ENCODE measurements at regions not wholly inside any gene's neighbourhood (a gene's known extent, or its start where the extent isn't known, plus 50 kb on each side); places are given as distances from the start of the nearest gene placed in this dataset.

DNA sequence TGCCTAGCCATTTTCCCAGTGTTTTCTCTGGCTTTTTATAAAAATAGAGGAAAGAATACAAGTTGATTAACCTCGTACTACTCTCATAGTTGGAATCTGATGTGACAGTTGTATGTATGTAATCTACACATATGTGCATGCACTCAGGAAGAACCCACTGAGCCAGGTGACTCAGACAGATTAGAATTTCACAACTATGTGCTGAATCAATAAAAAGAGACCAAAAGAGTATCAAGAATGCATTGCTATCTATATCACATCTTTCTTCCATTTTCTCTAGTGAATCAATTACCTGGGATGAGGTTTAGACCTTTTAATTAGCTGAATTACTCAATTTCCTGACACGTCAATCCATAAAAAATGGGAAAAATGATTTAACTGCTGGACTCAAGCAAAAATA is 319.3 kb upstream of the ATP10A start:
- no peak for DNase-seq (ENCODE audit: low spot score)

DNA sequence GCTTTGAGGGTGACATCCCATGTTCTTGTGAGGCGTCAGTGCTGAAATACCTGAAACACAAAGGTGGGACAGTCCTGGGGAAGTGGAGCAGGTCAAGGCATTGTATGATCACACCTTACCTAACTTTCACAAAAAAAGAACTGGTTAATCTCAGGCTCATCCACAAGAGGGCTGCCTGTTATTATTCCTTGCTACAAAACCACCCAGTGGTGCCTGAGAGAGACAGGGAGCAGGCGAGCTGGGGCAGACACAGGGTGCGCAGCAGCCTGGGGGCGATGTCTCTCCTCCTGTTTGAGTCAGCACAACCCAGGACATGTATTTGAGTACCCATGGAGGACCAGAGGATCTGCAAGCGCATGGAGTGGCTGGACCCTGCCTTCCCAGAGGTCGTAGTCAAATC is 316.8 kb upstream of the ATP10A start:
- DNase-seq (ENCODE audit: low spot score) = no peak

DNA sequence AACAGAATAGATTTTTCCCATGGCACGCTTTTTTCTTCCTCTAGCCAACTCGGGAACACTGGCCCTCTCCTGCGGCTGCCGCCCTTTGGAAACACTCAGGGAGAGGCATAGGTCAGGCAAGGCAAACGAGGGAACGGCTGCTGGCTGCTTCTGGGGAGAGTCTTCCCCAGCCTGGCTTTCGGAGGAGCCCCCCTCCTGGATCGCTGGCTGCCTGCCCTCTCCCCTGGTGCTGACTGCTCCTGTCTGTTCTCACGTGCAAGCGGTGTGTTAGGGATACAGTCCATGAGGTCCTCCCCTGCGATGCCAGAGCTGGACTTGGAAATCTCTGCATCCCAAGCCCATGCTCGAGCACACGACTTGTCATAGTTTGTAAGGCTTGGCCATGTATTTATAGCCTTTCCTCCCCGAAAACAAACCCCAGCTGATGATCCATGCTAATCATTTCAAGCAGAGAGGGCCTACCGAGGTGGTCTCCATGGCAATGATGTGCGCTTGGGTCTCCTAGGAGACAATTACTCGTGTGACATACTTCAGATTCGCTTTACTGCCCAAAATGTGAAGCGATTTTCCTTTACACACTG is 315.6 kb upstream of the ATP10A start:
- DNase-seq (ENCODE audit: low spot score) = no peak

DNA sequence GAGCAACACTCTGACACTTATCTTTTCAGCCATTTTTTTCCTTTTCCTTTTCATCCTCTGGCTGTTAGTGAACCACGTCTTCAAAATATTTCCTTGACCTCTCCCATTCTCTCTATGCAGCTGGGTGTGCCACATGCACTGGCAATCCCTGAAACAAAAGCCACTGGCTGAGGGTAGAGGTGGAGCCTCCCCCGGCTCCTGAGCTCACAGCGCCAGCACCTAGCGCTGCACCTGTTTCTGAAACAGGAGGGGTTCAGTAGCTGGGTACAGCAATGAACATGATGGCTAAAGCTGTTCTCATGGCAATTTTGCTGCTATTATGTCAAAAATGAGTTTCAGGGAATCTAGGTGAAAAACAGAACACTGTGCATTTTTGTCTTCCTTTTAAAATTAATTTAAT is 314.7 kb upstream of the ATP10A start:
- DNase-seq (ENCODE audit: low spot score) = no peak

DNA sequence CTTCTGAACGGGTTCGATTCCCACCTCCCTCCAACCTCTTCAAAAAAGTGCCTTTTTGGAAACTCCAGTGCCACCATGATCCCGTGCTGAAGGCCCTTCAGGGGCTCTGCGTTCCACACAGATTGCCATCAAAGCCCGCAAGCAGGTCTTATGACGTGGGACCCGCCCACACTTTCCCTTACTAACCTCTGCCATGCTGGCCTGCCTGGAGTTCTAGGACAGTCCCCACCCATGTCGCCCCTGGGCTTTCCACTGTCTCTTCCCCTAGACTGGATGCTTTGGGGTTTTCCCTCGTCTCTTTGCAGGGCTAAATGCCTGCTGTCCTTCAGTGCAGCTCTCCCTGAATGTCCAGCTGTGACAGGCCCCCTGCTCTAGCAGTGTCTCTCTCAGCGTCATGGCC is 313.7 kb upstream of the ATP10A start:
- DNase-seq (ENCODE audit: low spot score) = no peak

DNA sequence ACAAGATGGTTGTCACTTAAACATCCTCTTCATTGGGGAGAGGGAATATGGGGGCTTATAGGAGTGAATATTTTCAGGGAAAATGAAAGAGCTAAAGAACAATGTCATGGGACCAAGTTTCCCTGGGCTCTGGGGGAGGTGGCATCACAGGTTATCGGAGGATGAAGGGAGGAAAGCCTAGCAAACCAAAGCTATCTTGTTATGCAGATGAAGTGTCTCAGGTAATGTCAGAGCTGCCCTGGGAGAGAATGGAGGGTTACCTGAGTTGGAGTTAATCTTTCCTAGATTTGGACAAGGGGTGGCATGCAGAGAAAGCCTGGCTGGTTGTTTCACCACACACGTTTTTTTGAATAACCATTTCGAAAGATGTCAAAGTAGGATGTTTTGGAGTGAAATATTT is 308.1 kb upstream of the ATP10A start:
- DNase-seq (ENCODE audit: low spot score) = no peak

DNA sequence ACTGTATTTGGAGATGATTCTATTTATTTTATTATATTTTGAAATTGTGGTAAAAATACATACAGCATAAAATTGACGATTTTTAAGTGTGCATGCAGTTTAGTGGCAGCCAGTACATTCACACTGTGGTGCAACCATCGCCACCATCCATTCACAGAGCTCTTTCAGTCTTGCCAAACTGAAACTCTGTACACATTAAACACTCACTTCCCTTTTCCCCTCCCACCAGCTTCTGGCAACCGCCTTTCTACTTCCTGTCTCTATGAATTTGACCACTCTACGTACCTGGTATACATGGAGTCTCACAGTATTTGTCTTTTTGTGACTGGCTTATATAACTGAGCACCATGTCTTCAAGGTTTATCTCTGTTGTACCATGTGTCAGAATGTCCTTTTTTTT is 303.3 kb upstream of the ATP10A start:
- no peak for DNase-seq (ENCODE audit: low spot score)

DNA sequence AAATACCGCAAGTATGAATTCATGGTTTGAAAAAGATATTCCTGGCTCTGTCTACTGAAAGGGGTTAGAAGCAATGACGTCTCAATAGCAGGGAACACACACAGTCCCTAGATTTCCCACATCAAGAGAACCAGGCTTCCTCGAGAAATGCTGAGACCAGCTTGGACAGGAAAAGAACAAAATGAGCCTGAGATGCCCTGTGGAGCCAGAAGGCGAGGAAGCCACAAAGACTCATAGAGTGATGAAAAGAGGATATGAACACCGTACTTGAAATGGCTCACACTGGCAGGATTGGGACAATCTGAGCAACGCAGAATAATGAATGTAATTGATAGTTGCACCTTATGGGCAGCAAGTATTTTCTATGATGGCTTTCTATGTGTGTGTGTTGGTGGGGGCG is 302.4 kb upstream of the ATP10A start:
- no peak for DNase-seq (ENCODE audit: low spot score)

DNA sequence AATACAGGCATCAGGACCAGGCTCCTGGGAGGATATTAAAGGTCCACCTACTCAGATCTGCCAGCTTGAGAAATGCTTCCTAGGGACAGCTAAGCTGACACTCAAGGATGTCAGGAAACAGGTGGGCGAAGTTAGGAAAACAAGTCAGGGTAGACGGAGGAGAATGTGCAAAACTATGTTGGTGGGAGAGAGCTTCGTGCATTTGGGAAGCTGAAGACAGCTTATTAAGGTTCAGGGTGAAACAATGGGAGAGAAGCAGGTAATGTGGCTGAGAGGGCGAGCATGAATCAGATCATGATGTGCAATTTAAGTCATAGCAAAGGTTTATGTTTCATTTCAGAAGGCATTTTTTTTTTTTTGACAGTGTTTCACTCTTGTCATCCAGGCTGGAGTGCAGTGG is 297.2 kb upstream of the ATP10A start:
- DNase-seq (ENCODE audit: low spot score) = no peak

DNA sequence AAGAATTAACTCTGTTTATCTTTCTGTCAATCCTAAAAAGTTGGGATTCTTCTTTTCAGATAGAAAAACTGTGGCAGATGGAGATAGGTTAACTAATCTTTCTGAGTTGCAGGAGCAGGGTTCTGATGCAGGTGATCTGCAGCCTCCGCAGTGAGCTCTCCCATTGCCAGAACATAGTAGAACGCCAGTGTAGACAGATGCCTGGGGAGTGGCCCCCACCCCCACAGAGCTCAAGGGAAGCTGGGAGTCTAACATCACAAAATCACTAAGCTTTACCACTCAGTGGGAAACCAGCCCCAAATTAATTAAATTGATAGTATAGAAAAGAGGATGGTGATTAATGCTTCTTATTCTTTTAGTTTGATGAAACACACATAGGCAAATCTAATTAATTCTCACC is 295.0 kb upstream of the ATP10A start:
- no peak for DNase-seq (ENCODE audit: low spot score)

DNA sequence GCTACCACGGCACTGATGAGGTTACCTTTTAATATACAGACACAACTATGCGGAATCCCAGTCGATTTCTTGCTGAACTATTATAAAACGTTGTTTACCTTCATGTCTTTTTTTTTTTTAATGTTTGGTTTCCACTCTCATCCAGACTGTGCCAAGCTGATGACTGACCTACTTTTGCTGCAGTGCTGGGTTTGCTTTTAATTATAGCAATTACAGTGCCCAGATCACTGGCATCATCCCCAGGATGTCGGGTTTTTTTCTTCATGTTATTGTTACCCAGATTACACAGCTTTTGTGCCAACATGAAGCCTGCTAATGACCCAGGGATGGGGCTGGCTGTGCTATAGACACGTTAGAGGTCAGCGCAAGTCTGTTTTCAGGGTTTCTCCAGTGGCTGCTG is 294.0 kb upstream of the ATP10A start:
- no peak for DNase-seq (ENCODE audit: low spot score)

DNA sequence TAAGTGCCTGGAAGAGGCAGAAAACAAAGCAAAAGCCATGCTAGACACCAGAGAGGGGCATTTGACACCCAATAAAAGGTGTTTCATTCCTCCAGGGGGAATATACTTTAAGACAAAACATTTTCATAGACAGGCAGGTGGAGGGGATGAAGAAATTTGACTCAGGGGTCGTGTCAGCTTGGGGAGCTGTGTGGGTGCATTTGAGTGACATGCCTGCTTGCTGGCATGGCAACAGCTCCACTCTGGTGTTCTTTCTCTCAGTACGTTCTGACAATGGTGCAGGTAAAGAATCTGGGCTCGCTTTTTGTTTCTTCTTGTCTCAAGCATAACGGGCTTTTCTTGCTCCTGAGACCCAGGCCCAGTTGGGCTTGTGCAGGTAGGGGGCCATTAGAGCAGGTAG is 292.9 kb upstream of the ATP10A start:
- no peak for DNase-seq (ENCODE audit: low spot score)

DNA sequence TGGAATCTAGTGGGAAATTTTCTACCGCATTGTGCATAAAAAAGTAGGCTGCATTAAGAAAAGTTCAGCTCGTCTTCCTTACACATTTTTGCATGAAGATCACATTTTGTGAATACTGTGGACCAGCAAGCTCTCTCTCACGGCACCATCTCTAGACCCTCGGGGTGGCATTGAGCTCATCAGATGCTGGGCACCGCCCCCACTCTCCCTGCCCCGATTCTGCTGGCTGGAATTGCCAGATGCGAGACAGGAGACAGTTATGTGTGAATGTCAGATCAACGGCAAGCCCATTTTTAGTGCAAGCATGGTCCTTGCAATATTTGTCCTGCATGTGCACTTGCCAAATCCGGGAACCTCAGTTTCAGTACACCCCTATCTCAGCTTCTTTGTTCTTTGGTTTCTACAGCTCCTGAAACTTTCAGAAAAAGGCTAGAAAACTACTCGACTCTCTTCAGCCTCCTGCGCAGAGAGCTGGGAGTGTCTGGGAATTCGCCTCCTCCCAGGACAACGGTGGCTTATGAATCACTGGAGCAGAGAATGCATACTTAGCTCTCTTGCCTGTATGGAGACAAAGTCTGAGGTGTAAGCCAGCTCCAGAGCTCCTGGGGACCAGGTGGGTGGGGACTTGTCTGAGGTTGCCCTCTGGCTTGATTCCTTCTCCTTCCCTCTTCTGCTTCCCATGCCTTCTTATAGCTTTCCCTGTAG is 285.2 kb upstream of the ATP10A start:
- DNase-seq (ENCODE audit: low spot score) = no peak

DNA sequence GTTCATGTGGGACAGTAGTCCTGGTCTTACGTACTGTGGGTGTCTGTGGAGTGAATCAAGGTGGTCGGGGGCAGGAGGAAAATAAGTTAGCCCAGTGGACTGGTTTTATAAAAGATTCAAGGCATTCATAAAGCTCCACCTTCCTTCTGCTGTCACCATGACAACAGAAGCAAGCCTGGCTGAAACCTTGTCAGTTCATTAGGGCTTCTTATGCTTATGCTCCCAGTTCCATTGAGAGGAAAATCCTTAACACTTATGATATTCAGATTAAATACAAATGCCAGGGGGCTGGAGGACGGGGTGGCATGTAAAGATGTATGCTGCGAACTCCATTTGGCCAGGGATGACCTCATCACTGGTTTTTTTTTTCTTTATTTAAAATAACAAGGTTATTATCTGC is 283.1 kb upstream of the ATP10A start:
- no peak for DNase-seq (ENCODE audit: low spot score)

DNA sequence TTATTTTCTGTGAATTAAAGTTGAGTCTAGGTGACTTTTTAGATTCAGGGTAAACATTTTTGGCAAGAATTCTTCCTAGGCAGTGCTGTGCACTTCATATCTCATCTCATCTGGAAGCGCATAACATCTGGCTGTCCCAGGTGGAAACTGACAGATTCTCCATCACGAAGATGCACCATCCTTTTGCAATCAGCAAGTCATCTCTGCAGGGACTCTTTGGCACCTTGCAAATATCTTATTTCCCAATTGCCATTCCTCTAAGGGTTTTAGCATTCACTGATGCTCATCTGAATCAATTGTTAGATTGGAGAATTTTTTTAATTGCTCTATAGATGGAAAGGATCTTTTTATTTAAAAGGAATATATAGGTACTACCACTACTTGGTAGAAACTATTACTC is 282.7 kb upstream of the ATP10A start:
- DNase-seq (ENCODE audit: low spot score) = no peak

DNA sequence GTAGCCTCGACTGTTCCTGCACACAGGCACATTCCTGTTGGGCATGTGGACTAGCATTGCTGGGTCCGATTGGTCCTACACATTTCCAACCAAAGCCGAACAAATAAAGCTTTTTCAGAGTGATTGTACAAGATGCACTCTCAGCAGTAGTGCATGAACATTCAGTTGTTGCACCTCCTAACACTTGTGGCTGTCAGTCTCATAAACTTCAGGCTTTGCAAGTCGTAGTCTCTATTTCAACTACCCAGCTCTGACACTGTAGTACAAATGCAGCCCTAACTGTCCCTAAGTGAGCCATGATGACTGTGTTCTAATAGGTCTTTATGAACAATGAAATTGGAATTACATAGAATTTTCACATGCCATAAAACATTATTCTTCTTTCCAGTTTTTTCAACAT is 281.7 kb upstream of the ATP10A start:
- no peak for DNase-seq (ENCODE audit: low spot score)

DNA sequence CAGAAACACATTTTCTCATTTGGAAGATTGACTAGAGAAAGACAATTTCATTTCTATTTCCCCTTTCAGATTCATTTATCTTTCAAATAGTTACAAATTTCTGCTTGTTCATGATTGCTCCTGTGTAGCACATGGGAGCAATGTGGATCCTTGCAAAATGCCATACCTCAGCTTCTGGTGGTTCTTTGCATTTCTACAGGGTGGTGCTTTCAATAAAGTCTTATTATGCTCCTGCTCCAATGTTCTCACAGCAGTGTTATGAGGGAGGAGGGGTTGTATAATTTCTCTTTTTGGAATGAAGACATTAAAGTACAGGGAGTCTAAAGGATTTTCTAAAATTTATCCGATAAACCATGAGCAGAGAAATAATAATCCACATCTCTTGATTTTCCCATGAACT is 280.1 kb upstream of the ATP10A start:
- DNase-seq (ENCODE audit: low spot score) = no peak

DNA sequence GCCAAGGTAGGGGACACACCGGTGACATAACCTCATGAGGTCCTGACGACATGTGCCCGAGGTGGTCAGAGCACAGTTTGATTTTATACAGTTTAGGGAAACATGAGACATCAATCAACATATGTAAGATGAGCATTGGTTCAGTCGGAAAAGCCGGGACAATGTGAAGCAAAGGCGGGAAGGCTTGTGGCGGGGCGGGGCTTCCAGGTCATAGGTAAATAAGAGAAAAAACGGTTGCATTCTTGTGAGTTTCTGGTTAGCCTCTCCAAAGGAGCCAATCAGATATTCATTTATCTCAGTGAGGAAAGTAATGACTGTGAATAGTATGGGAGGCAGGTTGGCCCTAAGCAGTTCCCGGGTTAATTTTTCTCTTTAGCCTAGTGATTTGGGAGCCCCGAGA is 271.7 kb upstream of the ATP10A start:
- no peak for DNase-seq (ENCODE audit: low spot score)

DNA sequence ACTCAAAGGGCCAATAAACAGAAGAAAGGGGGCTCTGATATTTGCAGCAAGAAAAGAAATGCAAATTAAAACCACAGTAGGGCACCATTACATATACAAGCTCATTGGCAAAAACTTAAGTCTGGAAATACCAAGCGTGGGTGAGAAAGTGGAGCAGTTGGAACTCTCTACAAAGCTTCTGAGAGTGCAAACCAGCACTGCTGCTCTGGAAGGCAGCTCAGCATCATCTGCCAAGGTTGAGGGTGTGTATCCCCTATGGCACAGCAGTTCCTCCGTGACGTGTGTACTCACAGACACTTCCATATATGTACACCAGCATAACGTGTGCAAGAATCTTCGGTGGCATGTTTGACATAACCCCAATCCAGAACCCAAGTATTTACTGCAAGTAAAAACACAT is 271.0 kb upstream of the ATP10A start:
- DNase-seq (ENCODE audit: low spot score) = no peak

DNA sequence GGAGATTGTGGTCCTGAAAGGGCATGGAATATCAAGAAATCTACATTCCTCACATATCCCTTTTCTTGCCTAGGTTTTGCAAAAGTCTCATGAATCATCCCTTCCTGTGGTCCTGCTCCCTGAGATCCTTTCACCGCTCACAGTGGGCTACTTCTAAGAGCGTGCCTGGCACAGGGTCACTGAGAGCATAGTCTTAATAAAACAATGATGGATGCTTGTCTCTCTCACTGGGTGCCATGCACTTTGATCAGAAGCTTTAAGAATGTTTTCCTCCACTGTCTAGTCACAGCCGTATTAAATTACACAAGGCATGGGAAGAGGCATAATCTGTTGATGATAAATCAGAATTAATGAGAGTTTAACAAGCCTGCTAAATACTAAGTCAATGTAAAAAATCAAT is 269.7 kb upstream of the ATP10A start:
- DNase-seq (ENCODE audit: low spot score) = no peak

DNA sequence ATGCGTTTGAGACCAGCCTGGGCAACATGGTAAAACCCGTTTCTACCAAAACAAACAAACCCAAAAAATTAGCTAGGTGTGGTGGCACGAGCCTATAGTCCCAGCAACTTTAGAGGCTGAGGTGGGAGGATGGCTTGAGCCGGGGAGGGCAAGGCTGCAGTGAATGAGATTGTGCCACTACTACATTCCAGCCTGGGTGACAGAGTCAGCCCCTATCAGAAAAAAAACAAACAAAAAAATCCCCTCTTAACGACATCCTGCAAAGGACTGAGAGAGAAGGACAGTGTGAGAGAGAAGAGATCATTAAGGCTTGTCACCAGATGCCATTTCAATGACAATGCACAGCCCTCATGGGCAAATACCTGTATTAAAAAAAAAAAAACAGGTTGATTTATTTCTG is 266.7 kb upstream of the ATP10A start:
- no peak for DNase-seq (ENCODE audit: low spot score)

DNA sequence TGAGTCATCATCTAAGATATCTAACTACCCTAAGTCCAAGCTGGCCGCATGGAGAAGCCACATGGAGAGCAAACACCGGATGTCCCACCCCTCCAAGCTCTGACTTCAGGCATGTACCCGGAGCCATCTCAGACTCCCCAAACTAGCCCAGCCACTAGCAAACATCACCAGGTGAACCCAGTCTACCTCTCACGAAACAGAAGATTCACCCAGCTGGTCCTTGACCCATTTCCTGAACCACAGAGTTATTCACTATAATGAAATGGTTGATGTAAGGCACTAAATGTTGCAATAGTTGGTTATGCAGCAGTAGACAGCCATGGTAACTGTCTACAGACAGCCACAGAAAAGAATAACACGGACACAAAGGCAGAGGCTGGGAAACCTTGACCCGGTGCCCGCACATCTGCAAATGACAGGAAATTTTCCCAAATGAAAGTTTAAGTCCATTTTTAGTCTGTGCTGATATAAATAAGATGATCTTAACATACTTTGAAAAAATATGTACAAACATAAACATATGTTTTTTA is 265.5 kb upstream of the ATP10A start:
- DNase-seq (ENCODE audit: low spot score) = no peak

DNA sequence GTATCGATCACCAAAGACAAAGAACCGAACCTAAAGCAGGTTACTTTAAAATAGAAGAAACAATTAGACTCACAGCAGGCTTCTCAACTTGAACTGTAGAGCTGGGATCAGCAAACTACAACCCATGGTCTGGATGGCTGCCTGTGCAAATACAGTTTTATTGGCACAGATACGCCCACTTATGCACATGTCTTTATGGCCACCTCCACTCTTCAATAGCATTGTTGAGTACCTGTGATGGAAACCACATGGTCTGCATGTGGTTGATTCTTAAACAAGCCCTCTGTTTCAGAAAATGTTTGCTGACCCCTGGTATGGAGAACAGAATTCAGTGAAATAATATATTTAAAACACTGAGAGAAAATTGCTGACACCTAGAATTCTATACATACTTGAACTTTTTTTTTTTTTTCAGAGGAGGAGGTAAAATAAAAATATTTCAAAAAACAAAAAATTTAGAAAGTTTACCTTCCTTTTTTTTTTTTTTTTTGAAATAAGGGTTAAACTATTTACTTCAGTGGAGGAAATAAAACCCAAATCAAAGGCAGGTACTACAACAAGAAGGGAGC is 263.8 kb upstream of the ATP10A start:
- DNase-seq (ENCODE audit: low spot score) = no peak

DNA sequence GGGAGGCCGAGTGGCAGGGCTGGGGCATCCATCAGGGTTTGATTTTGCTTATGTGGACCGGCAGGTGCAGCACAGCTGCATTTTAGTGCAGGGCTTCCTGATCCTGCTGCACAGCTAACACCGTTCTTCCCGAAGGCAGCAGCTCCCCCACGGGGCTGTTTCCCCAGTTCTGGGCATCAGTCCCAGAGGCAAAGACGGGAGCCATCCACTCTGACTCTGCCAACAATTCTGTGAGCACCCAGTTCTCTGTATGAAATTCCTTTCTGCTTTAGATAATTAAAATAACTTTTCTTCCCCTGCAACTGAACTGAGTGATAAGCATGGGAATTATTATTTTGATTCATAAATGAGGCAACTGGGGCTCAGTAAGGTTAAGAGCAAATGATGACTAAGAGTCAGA is 262.9 kb upstream of the ATP10A start:
- DNase-seq (ENCODE audit: low spot score) = no peak

Data from hepatic stellate cell (primary cell).